ENCODE measurements at regions not wholly inside any gene's neighbourhood (a gene's known extent, or its start where the extent isn't known, plus 50 kb on each side); places are given as distances from the start of the nearest gene placed in this dataset.

DNA sequence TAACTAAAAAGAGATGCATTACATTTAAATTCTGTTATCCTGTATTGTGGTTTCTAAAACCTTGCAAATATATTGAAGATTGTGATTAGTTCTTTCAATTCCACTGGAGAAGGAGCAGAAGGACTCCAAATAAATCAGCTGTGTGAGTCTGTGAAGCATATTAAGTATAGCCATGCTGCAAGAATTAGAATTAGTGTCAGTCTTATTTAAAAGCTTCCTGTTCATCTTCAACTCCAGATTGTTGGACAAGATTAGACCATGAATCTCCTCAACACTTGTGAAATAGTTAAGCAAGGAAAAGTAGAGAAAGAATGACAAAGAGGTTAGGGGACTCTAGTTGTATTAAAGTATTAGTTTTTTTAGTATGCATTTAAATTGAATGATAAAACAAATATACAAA, 92.5 kb upstream of the LRP1B start:
- in situ Hi-C loops (cut with HindIII; ENCODE audit: low sequenced_read_pairs), result no loop called here

DNA sequence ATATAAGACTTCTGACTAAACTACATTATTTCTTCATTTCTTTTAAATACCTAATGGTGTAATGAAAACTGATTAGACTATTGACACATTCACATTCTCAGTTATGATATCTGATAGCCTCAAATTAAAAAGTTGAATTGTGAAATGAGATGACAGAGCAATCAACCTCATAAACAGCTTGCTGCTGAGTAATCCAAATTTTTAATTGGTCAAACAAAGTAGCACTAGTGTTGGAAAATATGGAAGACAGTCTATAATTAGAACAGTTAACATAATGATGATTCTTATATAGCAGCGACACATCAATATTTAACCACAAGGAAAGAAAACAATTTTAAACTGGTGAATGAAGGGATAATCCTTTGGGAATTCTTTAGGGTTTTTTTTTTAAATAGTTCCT, 91.9 kb upstream of the LRP1B start:
- DNase-seq (ENCODE audit: low spot score), result no peak
- in situ Hi-C loops (cut with HindIII; ENCODE audit: low sequenced_read_pairs), result no loop called here

More for the DNA sequence above, 92.5 kb upstream of the LRP1B start:
- DNase-seq (ENCODE audit: low spot score), result no peak

DNA sequence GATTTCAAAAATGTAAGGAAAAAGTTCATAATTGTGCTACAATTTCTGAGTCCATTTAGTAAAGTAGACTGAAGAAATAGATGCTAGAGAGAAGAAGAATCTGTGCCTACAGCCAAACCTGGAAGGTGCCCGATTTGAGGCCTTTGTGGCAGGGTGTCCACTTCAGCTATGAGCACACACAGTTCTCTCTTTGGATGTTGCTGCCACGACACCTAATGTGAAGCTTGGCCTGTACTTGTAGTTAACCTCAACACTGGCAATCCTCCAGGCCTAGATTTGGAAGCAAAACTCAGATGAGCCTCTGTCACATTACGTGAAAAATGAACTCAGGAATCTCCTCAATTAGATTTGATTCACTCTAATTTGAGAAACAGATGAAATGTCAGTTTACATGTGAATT, 90.1 kb upstream of the LRP1B start:
- in situ Hi-C loops (cut with HindIII; ENCODE audit: low sequenced_read_pairs), result no loop called here
- peak; percentile 98 for DNase-seq (ENCODE audit: low spot score)

DNA sequence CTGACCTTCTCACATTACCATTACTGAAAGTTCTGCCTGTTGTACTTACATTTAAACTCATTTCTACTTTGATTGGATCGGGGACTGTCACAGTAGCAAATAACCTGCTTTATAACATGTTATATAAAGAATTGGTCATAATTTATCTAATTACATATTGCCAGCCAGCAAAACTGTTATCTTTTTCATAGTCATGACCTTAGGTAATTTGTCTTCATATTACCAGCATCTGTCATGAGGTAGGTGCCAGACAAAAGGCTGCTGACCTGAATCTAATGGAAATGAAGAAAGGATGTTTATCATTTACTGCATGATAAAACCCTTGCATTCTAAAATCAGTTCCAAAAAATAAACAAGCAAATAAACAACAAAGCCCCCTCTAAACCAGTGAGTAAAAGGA, 89.4 kb upstream of the LRP1B start:
- peak; percentile 78 for DNase-seq (ENCODE audit: low spot score)
- in situ Hi-C loops (cut with HindIII; ENCODE audit: low sequenced_read_pairs), result no loop called here

DNA sequence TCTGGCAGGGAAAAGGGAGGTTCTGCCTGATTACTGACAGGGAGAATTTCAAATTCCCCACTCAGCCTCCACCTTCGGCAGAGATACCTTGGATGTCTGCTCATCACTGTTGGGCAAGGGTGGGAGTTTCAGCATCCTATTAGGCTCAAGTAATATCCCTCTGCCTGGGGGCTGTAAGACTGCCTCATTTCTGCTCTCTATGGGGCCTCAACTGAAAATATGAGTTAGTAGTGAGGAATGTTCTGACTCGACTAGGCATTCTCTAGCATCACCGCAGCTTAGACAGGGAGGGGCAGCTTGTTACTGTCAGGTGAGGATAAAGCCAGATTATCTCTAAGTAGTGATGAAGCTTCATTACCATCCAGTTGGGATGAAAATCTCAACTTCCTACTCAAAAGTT, 87.7 kb upstream of the LRP1B start:
- in situ Hi-C loops (cut with HindIII; ENCODE audit: low sequenced_read_pairs), result no loop called here
- no peak for DNase-seq (ENCODE audit: low spot score)

DNA sequence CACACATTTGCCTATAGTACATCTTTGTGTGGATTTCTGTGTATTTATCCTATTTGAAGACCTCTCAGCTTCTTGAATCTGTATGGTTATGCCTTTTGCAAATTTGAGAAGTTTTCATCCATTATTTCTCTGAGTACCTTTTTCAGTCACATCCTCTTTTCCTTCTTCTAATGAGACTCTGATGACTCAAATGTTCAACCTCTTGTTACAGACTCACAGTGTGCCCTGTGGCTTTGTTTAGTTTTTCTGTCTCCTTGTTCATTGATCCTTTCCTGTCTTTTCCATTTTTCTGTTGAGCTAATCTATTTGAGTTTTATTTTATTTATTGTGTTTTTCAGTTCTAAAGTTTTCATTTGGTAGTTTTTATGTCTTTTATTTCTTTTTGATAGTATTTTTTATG, 87.0 kb upstream of the LRP1B start:
- in situ Hi-C loops (cut with HindIII; ENCODE audit: low sequenced_read_pairs), result no loop called here
- DNase-seq (ENCODE audit: low spot score), result no peak

DNA sequence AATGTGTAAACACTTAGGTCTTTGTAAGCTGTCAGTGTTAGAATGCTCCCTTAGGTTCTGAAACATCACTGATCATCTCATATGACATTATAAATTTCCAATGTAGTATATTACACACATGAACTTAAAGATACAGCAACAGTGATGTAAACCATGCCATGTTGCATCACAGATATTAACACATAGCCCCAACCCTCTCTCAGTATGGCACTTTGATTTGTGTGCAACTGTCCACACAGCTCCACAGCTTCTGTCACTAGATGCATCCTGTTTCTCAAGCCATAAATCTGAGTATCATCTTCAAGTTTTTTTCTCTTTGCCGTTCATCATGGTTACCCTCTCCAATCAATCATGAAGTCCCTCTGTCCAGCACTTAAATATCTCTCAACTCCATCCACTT, 69.2 kb upstream of the LRP1B start:
- in situ Hi-C loops (cut with HindIII; ENCODE audit: low sequenced_read_pairs), result no loop called here
- no peak for DNase-seq (ENCODE audit: low spot score)

DNA sequence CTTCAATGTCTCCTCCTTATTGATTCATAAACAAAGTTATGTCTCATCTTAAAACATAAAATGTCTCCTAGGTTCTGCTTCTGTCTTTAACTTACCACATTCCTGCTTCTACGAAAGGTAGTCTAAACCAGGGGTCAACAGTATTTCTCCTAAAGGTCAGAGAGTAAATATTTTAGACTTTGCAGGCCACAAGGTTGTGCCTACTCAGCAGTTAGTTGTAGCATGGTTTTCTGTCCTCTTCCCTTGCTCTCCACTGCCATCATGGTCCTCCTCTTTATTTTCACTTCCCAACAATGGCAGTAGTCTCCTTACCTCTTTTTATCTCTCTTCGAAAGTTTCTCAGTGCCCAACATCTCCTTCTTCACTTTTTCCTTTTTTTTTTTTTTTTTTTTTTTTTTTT, 68.3 kb upstream of the LRP1B start:
- in situ Hi-C loops (cut with HindIII; ENCODE audit: low sequenced_read_pairs), result no loop called here
- DNase-seq (ENCODE audit: low spot score), result no peak

DNA sequence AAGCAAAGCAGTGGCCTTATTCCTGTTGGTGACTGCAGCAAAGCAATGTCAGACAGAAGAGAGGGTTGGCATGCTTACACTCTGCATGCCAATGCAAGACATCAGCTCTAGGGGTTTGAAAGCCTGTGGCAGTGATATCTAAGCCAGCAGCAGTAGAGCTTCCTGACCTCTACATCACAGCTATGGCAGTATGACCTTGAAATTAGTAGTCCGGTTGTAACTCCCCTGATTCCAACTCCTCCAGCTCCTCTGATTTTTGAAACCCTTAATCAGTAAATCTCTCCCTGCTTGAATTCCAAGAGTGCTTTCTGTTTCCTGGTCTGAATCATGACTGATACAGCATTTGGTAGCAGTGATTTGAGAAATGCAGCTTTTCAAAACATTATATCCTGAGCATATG, 60.0 kb upstream of the LRP1B start:
- in situ Hi-C loops (cut with HindIII; ENCODE audit: low sequenced_read_pairs), result no loop called here
- peak; percentile 11 for DNase-seq (ENCODE audit: low spot score)

DNA sequence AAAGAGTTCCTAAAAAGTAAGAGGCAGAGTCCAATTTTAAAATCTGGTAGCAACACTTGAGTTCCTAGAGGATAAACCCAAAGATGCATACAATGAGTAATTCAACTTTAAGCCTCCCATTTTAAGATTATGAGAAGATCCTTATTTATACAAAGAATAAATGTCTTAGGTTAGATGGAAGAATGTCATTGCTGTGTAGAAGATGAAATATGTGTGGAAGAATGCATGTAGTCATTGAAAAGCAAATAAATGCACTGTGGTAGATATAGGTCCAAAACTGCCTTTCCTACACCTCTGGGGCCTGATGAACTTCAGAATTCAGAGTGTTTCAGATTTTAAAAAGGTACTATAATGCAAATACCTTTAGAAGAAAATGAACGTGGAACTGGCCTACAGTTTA, 58.7 kb upstream of the LRP1B start:
- DNase-seq (ENCODE audit: low spot score), result no peak
- in situ Hi-C loops (cut with HindIII; ENCODE audit: low sequenced_read_pairs), result no loop called here

DNA sequence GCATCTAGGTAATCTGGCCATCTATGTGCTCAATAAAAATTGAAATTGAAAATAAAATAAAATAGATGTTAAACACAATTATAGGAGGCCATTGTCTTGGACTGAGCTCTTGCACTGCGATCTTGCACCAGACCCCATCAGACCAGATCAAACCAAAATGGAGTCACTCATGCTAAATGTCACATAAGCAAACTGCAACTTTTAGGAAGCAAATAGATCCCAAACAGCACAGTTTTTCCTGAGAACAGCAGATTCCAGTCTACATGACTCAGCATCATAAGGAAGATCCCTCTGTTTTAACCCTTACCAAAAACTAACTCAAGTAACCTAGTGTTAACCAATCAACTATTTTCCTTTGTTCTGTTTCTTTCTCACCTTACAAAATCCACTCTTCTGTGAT, 57.7 kb upstream of the LRP1B start:
- in situ Hi-C loops (cut with HindIII; ENCODE audit: low sequenced_read_pairs), result no loop called here
- DNase-seq (ENCODE audit: low spot score), result no peak

DNA sequence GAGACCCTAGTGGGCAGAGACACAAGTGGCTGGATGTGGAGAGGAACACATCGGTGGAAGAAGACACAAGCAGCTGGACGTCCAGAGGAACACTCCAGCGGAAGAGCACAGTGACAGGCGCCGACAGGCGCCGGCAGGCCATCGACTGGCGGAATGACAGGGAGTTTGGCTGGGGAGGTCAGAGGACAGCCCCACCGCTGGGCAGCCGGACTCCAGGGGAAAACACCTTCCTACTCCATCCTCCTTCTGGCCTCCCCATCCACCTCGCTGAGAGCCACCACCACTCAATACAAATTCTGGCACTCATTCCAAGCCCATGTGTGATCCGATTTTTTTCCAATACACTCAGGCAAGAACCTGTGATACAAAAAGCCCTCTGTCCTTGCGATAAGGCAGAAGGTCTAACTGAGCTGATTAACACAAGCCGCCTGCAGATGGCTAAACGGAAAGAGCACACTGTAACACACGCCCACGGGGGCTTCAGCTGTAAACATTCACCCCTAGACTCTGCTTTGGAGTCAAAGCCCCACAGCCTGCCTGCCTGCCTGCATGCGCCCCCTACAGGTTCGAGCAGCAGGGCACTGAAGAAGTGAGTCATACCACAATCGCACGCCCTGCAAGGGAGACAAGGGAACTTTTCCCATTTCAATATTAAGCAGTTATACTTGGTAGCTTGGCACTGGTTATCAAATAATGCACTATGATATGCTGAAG, 50.2 kb upstream of the LRP1B start:
- no peak for DNase-seq (ENCODE audit: low spot score)
- in situ Hi-C loops (cut with HindIII; ENCODE audit: low sequenced_read_pairs), result no loop called here

All from G401 (cell line).